Stomach (tissue), 4 donors: ENCODE measurements at regions not wholly inside any gene's neighbourhood (a gene's known extent, or its start where the extent isn't known, plus 50 kb on each side); places are given as distances from the start of the nearest gene placed in this dataset.

Experiments used
- POLR2A ChIP-seq, 4 donors: fragments of 450-650 bp; IDR thresholded peaks; one replicate each; pipeline ENCODE4 v1.6.1; 2016; ENCODE audit warnings: antibody characterized with exemption in 4 of 4, control low read depth in 2 of 4, mild to moderate bottlenecking in 1 of 4, moderate library complexity in 1 of 4
- POLR2AphosphoS5 ChIP-seq, 3 donors: sonication (generic); formaldehyde crosslinking; IDR thresholded peaks; one replicate each; pipeline ENCODE4 v1.6.1; 2016; ENCODE audit warnings: antibody characterized with exemption in 3 of 3
- TF ChIP-seq, protein P1 (sequence below), 7 experiments: fragments of 450-650 bp in 4 of 7; fragments of 200-600 bp in 3 of 7; sonication (generic) in 3 of 7; IDR thresholded peaks; one replicate each; pipeline ENCODE4 v1.5.1; 2016 to 2019; ENCODE audit warnings: antibody characterized with exemption in 7 of 7, control low read depth in 2 of 7, mild to moderate bottlenecking in 1 of 7

- TF ChIP-seq, protein P1, sequence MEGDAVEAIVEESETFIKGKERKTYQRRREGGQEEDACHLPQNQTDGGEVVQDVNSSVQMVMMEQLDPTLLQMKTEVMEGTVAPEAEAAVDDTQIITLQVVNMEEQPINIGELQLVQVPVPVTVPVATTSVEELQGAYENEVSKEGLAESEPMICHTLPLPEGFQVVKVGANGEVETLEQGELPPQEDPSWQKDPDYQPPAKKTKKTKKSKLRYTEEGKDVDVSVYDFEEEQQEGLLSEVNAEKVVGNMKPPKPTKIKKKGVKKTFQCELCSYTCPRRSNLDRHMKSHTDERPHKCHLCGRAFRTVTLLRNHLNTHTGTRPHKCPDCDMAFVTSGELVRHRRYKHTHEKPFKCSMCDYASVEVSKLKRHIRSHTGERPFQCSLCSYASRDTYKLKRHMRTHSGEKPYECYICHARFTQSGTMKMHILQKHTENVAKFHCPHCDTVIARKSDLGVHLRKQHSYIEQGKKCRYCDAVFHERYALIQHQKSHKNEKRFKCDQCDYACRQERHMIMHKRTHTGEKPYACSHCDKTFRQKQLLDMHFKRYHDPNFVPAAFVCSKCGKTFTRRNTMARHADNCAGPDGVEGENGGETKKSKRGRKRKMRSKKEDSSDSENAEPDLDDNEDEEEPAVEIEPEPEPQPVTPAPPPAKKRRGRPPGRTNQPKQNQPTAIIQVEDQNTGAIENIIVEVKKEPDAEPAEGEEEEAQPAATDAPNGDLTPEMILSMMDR (IDR thresholded peaks at IDR 0.05) = no peak
- no peak for TF ChIP-seq POLR2A (IDR thresholded peaks at IDR 0.05)
- TF ChIP-seq POLR2AphosphoS5 (IDR thresholded peaks at IDR 0.05) = no peak
These were observed 72.4 kb upstream of the CXCL12 start for GRCh38 chr10:44457259-44457658.
